ENCODE measurements at regions not wholly inside any gene's neighbourhood (a gene's known extent, or its start where the extent isn't known, plus 50 kb on each side); places are given as distances from the start of the nearest gene placed in this dataset.

DNA sequence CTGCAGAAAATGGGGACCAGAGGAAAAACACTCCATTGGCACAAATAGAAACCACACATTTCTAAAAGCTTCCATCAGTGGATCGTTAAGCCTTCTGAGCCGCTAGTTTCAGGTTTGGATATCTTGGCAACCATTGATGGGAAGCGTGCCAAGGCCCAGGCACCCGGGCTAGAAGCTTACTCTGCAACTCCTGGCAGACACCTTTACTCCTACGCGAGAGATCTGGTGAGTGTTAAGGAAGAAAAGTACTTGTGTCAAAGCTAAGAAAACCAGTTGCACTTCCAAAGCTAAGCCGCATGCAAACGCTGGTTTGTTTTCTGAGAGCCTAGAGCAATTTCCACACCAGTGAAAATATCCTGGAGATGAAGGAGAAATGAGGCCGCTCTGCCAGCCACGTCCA lies 472.4 kb downstream of the PMP22 start:
- TF ChIP-seq, protein P1, sequence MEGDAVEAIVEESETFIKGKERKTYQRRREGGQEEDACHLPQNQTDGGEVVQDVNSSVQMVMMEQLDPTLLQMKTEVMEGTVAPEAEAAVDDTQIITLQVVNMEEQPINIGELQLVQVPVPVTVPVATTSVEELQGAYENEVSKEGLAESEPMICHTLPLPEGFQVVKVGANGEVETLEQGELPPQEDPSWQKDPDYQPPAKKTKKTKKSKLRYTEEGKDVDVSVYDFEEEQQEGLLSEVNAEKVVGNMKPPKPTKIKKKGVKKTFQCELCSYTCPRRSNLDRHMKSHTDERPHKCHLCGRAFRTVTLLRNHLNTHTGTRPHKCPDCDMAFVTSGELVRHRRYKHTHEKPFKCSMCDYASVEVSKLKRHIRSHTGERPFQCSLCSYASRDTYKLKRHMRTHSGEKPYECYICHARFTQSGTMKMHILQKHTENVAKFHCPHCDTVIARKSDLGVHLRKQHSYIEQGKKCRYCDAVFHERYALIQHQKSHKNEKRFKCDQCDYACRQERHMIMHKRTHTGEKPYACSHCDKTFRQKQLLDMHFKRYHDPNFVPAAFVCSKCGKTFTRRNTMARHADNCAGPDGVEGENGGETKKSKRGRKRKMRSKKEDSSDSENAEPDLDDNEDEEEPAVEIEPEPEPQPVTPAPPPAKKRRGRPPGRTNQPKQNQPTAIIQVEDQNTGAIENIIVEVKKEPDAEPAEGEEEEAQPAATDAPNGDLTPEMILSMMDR (IDR thresholded peaks at IDR 0.05): no peak
- TF ChIP-seq POLR2A (IDR thresholded peaks at IDR 0.05; ENCODE audit: low read depth): no peak
- no peak for TF ChIP-seq EP300 (IDR thresholded peaks at IDR 0.05)
- TF ChIP-seq POLR2AphosphoS5 (IDR thresholded peaks at IDR 0.05): no peak

All from esophagus muscularis mucosa (tissue), 4 donors.